ENCODE measurements at regions not wholly inside any gene's neighbourhood (a gene's known extent, or its start where the extent isn't known, plus 50 kb on each side); places are given as distances from the start of the nearest gene placed in this dataset.

- no peak for DNase-seq
These were observed 198.5 kb downstream of the ADGRG6 start for GRCh38 chr6:142500250-142500786.

- DNase-seq, result no peak
These were observed 200.0 kb downstream of the ADGRG6 start for GRCh38 chr6:142501795-142502194.

- no peak for DNase-seq
These were observed 205.3 kb downstream of the ADGRG6 start for GRCh38 chr6:142507065-142507464.

GRCh38 chr6:142510211-142510610 is 208.4 kb downstream of the ADGRG6 start:
- no peak for DNase-seq

- no peak for DNase-seq
These were observed 216.3 kb downstream of the ADGRG6 start for GRCh38 chr6:142518126-142518525.

- DNase-seq, result no peak
These were observed 217.0 kb downstream of the ADGRG6 start for GRCh38 chr6:142518761-142519160.

- no peak for DNase-seq
These were observed 220.0 kb downstream of the ADGRG6 start for GRCh38 chr6:142521791-142522190.

- no peak for DNase-seq
These were observed 221.9 kb downstream of the ADGRG6 start for GRCh38 chr6:142523515-142524375.

- DNase-seq, result no peak
These were observed 228.8 kb downstream of the ADGRG6 start for GRCh38 chr6:142530566-142530965.

- DNase-seq, result no peak
These were observed 229.9 kb downstream of the ADGRG6 start for GRCh38 chr6:142531727-142532126.

GRCh38 chr6:142534076-142534475 is 232.3 kb downstream of the ADGRG6 start:
- no peak for DNase-seq

GRCh38 chr6:142534484-142534883 is 232.7 kb downstream of the ADGRG6 start:
- no peak for DNase-seq

GRCh38 chr6:142537612-142538478 is 236.0 kb downstream of the ADGRG6 start:
- DNase-seq, result no peak

GRCh38 chr6:142542704-142543233 is 241.0 kb downstream of the ADGRG6 start:
- no peak for DNase-seq

- DNase-seq, result no peak
These were observed 241.8 kb downstream of the ADGRG6 start for GRCh38 chr6:142543606-142544005.

GRCh38 chr6:142544199-142544838 is 242.5 kb downstream of the ADGRG6 start:
- DNase-seq, result no peak

GRCh38 chr6:142545147-142545546 is 243.3 kb downstream of the ADGRG6 start:
- DNase-seq, result no peak

- DNase-seq, result no peak
These were observed 246.8 kb downstream of the ADGRG6 start for GRCh38 chr6:142548566-142548965.

GRCh38 chr6:142550310-142551063 is 248.7 kb downstream of the ADGRG6 start:
- DNase-seq, result no peak

GRCh38 chr6:142551274-142551811 is 249.5 kb downstream of the ADGRG6 start:
- no peak for DNase-seq

GRCh38 chr6:142558786-142559185 is 257.0 kb downstream of the ADGRG6 start:
- DNase-seq, result no peak
